ENCODE measurements at regions not wholly inside any gene's neighbourhood (a gene's known extent, or its start where the extent isn't known, plus 50 kb on each side); places are given as distances from the start of the nearest gene placed in this dataset.

GRCh38 chr12:118607831-118608230 lies 231.5 kb downstream of the SUDS3 start:
- no peak overlapping the region for H3K27ac Mint-ChIP-seq
- peaks cover 6% of the 10 kb centered on the region for H3K9me3 Mint-ChIP-seq
- H3K36me3 Mint-ChIP-seq: no peaks in the 10 kb centered on the region
- H3K4me3 Mint-ChIP-seq: no peak overlapping the region
- H3K27me3 Mint-ChIP-seq (ENCODE audit: low read depth): peaks cover 10% of the 10 kb centered on the region
- TF ChIP-seq CTCF (IDR thresholded peaks at IDR 0.05; ENCODE audit: unreplicated experiment): no peak
- no peak for DNase-seq (ENCODE audit: low spot score in 2 of 2, unreplicated experiment in 2 of 2)
- no peaks in the 10 kb centered on the region for H3K4me1 Mint-ChIP-seq

DNA sequence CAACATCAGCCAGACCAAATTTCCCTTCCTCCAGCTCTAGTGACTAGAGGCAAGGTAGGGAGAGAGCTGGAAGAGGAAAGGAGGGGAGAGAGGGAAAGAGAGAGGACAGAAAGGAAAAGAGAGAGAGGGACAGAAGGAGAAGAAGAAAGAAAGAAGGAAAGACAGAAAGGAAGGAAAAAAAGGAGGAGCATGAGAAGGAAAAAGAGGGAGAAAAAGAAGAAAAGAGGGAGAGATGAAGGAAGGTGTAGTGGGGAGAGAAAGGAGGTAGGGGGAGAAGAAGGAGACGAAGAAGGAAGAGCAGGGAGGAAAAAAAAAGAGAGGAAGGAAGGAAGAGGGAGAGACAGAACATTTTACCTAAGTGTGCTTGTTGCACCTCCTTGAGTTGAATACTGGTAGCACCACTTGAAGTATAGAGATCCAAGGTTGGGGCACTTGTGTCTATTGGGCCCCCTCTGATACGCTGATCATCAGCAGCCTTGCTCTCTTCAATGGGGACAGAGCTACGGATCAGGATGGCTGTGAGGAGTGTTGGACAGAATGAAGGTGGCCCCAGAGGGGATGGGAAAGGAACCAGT lies 232.5 kb downstream of the SUDS3 start:
- peaks cover 10% of the 10 kb centered on the region for H3K27me3 Mint-ChIP-seq (ENCODE audit: low read depth)
- H3K9me3 Mint-ChIP-seq: peaks cover 14% of the 10 kb centered on the region
- no peak overlapping the region for H3K4me3 Mint-ChIP-seq
- no peaks in the 10 kb centered on the region for H3K36me3 Mint-ChIP-seq
- H3K4me1 Mint-ChIP-seq: no peaks in the 10 kb centered on the region
- DNase-seq (ENCODE audit: low spot score in 2 of 2, unreplicated experiment in 2 of 2): no peak
- no peak for TF ChIP-seq CTCF (IDR thresholded peaks at IDR 0.05; ENCODE audit: unreplicated experiment)
- no peak overlapping the region for H3K27ac Mint-ChIP-seq

GRCh38 chr12:118611295-118611694 lies 234.9 kb downstream of the SUDS3 start:
- H3K27ac Mint-ChIP-seq: no peak overlapping the region
- no peaks in the 10 kb centered on the region for H3K36me3 Mint-ChIP-seq
- peaks cover 12% of the 10 kb centered on the region for H3K27me3 Mint-ChIP-seq (ENCODE audit: low read depth)
- DNase-seq (ENCODE audit: low spot score in 2 of 2, unreplicated experiment in 2 of 2): no peak
- peaks cover 21% of the 10 kb centered on the region for H3K9me3 Mint-ChIP-seq
- no peaks in the 10 kb centered on the region for H3K4me1 Mint-ChIP-seq
- H3K4me3 Mint-ChIP-seq: no peak overlapping the region
- no peak for TF ChIP-seq CTCF (IDR thresholded peaks at IDR 0.05; ENCODE audit: unreplicated experiment)

DNA sequence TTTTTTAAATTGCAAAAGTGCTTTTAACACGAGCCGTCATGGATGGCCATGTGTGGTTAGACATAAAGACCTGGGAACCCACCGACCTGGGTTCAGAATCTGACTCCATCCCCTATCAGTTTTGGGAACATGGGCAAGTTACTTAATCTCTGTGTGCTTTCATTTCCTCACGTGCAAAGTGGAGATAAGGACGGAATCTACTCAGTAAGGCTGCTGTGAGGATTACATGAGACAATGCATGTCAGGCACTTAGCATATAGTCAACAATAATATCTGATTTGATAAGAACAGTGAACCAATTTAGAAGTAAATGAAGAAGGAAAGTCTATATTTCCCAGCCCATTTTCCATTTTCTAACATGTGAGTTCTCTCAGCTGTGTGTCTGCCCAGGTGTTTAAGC lies 235.4 kb downstream of the SUDS3 start:
- Mint-ChIP-seq H3K4me3 (no peak overlapping the region), H3K4me1 (no peaks in the 10 kb centered on the region), H3K27me3 (ENCODE audit: low read depth) (peaks cover 12% of the 10 kb centered on the region), H3K36me3 (no peaks in the 10 kb centered on the region), H3K27ac (no peak overlapping the region), H3K9me3 (peaks cover 21% of the 10 kb centered on the region)
- no peak for TF ChIP-seq CTCF (IDR thresholded peaks at IDR 0.05; ENCODE audit: unreplicated experiment)
- DNase-seq (ENCODE audit: low spot score in 2 of 2, unreplicated experiment in 2 of 2): no peak

- H3K27me3 Mint-ChIP-seq (ENCODE audit: low read depth): peaks cover 8% of the 10 kb centered on the region
- no peak for DNase-seq (ENCODE audit: low spot score in 2 of 2, unreplicated experiment in 2 of 2)
- H3K9me3 Mint-ChIP-seq: peaks cover 15% of the 10 kb centered on the region
- H3K36me3 Mint-ChIP-seq: no peaks in the 10 kb centered on the region
- H3K27ac Mint-ChIP-seq: no peak overlapping the region
- H3K4me1 Mint-ChIP-seq: no peaks in the 10 kb centered on the region
- TF ChIP-seq CTCF (IDR thresholded peaks at IDR 0.05; ENCODE audit: unreplicated experiment): no peak
- H3K4me3 Mint-ChIP-seq: no peak overlapping the region
Measured at GRCh38 chr12:118617611-118618450, 241.5 kb downstream of the SUDS3 start.
